Fibroblast of lung (primary cell): ENCODE measurements at regions not wholly inside any gene's neighbourhood (a gene's known extent, or its start where the extent isn't known, plus 50 kb on each side); places are given as distances from the start of the nearest gene placed in this dataset.

Experiments
- CTCF ChIP-seq, 2 donors: IDR thresholded peaks in 1 of 2; conservative IDR thresholded peaks in 1 of 2; 1 replicate in 1 of 2; 2 replicates in 1 of 2; pipeline ENCODE4 v1.5.1; 2011 to 2012; ENCODE audit warnings: low read length in 2 of 2, control low read depth in 1 of 2, inconsistent platforms in 1 of 2, low read depth in 1 of 2, mild to moderate bottlenecking in 1 of 2
- EZH2 ChIP-seq: IDR thresholded peaks from 2 replicates; pipeline ENCODE4 v1.5.1; 2012; ENCODE audit warnings: low read length, control low read depth, mild to moderate bottlenecking; ENCODE audit errors: missing control alignments

- TF ChIP-seq EZH2 (no peak), CTCF (conservative IDR thresholded peaks at IDR 0.05 in 1 of 2, IDR thresholded peaks at IDR 0.05 in 1 of 2; ENCODE audit: low read depth in 1 of 2, low read length in 2 of 2) (no peak)
Measured at GRCh38 chr9:106077731-106078130, 383.4 kb downstream of the TMEM38B start.
